IMR-90 (cell line): ENCODE measurements at regions not wholly inside any gene's neighbourhood (a gene's known extent, or its start where the extent isn't known, plus 50 kb on each side); places are given as distances from the start of the nearest gene placed in this dataset.

ENCODE experiments used
- ATAC-seq: fragments of 200-7000 bp; cut with Tn5 transposase; 2 replicates; pipeline ENCODE4 v1.9.1; 2020; ENCODE audit warnings: low read depth, mild to moderate bottlenecking, moderate library complexity
- BruUV-seq: library from RNA; stranded (reverse); fragments of 400-500 nt; replicated peaks from 2 replicates; lab custom pipeline; 2021; lab: Mats Ljungman, UMichigan
- CTCF ChIA-PET: fragments of 300-600 bp; formaldehyde crosslinking; extraction: SDS; loops from one replicate; lab custom pipeline; 2021; ENCODE audit warnings: antibody characterized with exemption; lab: Yijun Ruan, JAX
- POLR2A ChIA-PET: fragments of 300-600 bp; sonication (Branson Sonifier 250); formaldehyde crosslinking; loops from one replicate; lab custom pipeline; 2022; ENCODE audit warnings: antibody characterized with exemption; ENCODE audit not compliant: unreplicated experiment; lab: Charles Lee
- DNase-seq: peaks from one replicate; pipeline ENCODE4 v3.0.0; 2013
- H2AFZ ChIP-seq: replicated peaks from 2 replicates; pipeline ENCODE3; 2013; ENCODE audit warnings: low read length, mild to moderate bottlenecking; ENCODE audit not compliant: poor library complexity
- H2AK5ac ChIP-seq: 2 replicates; pipeline ENCODE4 v1.6.1; 2013; ENCODE audit warnings: low read depth, low read length, inconsistent platforms
- H2AK9ac ChIP-seq: replicated peaks from 2 replicates; pipeline ENCODE3; 2013; ENCODE audit warnings: mild to moderate bottlenecking, low read depth, low read length, moderate library complexity; ENCODE audit not compliant: poor library complexity
- H2BK120ac ChIP-seq: 2 replicates; pipeline ENCODE4 v1.6.1; 2013; ENCODE audit warnings: low read depth, low read length, inconsistent platforms
- H2BK15ac ChIP-seq: 3 replicates; pipeline ENCODE4 v1.6.1; 2013; ENCODE audit warnings: low read depth, low read length, inconsistent platforms
- H2BK20ac ChIP-seq: 2 replicates; pipeline ENCODE4 v1.6.1; 2013; ENCODE audit warnings: low read depth, mild to moderate bottlenecking, inconsistent platforms, low read length, moderate library complexity
- H2BK5ac ChIP-seq: 2 replicates; pipeline ENCODE4 v1.6.1; 2013; ENCODE audit warnings: mild to moderate bottlenecking, low read depth, low read length, inconsistent platforms; ENCODE audit not compliant: poor library complexity, severe bottlenecking
- H3K14ac ChIP-seq: replicated peaks from 2 replicates; pipeline ENCODE4 v1.6.1; 2013; ENCODE audit warnings: low read depth, low read length, inconsistent platforms
- H3K18ac ChIP-seq: 2 replicates; pipeline ENCODE4 v1.6.1; 2013; ENCODE audit warnings: low read depth, low read length, control low read depth
- H3K23ac ChIP-seq: 2 replicates; pipeline ENCODE4 v1.6.1; 2013; ENCODE audit warnings: low read depth, low read length, inconsistent platforms
- H3K27ac ChIP-seq: 2 replicates; pipeline ENCODE4 v1.5.1; 2013; ENCODE audit warnings: mild to moderate bottlenecking, control low read depth, low read length; ENCODE audit not compliant: insufficient read depth
- H3K27me3 ChIP-seq: 2 replicates; pipeline ENCODE4 v1.6.1; 2013; ENCODE audit warnings: low read length; ENCODE audit not compliant: control insufficient read depth, insufficient read depth
- H3K36me3 ChIP-seq: 2 replicates; pipeline ENCODE4 v1.6.1; 2013; ENCODE audit warnings: low read length, mixed read lengths; ENCODE audit not compliant: control insufficient read depth, insufficient read depth
- H3K4ac ChIP-seq: 2 replicates; pipeline ENCODE4 v1.6.1; 2013; ENCODE audit warnings: low read depth, low read length, inconsistent platforms
- H3K4me1 ChIP-seq: 2 replicates; pipeline ENCODE4 v1.6.1; 2013; ENCODE audit warnings: low read length, mixed read lengths; ENCODE audit not compliant: control insufficient read depth, insufficient read depth
- H3K4me2 ChIP-seq: 2 replicates; pipeline ENCODE4 v1.6.1; 2013; ENCODE audit warnings: low read depth, mild to moderate bottlenecking, control low read depth, low read length, moderate library complexity
- H3K4me3 ChIP-seq: 2 replicates; pipeline ENCODE4 v1.5.1; 2013; ENCODE audit warnings: low read depth, mild to moderate bottlenecking, control low read depth, low read length, moderate library complexity; ENCODE audit not compliant: insufficient read depth
- H3K56ac ChIP-seq: 2 replicates; pipeline ENCODE4 v1.6.1; 2013; ENCODE audit warnings: low read length, inconsistent platforms; ENCODE audit not compliant: insufficient read depth; ENCODE audit errors: extremely low read depth
- H3K79me1 ChIP-seq, 2 experiments: 2 replicates each; pipeline ENCODE4 v1.6.1; 2013; ENCODE audit warnings: low read length in 2 of 2, inconsistent platforms in 1 of 2, low read depth in 1 of 2
- H3K9ac ChIP-seq: 2 replicates; pipeline ENCODE4 v1.6.1; 2013; ENCODE audit warnings: low read depth, low read length, control low read depth
- H3K9me1 ChIP-seq: 2 replicates; pipeline ENCODE4 v1.6.1; 2013; ENCODE audit warnings: low read length, inconsistent platforms; ENCODE audit not compliant: insufficient read depth
- H3K9me3 ChIP-seq: 2 replicates; pipeline ENCODE4 v1.6.1; 2013; ENCODE audit warnings: low read length; ENCODE audit not compliant: control insufficient read depth, insufficient read depth
- H4K20me1 ChIP-seq: 2 replicates; pipeline ENCODE4 v1.6.1; 2013; ENCODE audit warnings: low read length, inconsistent platforms; ENCODE audit not compliant: insufficient read depth
- H4K5ac ChIP-seq: 2 replicates; pipeline ENCODE4 v1.6.1; 2013; ENCODE audit warnings: mild to moderate bottlenecking, low read depth, low read length, control low read depth
- H4K8ac ChIP-seq, 2 experiments: 2 replicates each; pipeline ENCODE4 v1.6.1; 2013; ENCODE audit warnings: low read depth in 2 of 2, low read length in 2 of 2, control low read depth in 1 of 2, inconsistent platforms in 1 of 2
- H4K91ac ChIP-seq: 2 replicates; pipeline ENCODE4 v1.6.1; 2013; ENCODE audit warnings: low read depth, low read length, inconsistent platforms; ENCODE audit not compliant: insufficient read depth
- MAFK ChIP-seq: IDR thresholded peaks from 2 replicates; pipeline ENCODE4 v1.6.1; 2012; ENCODE audit warnings: low read depth, low read length, improper control_type of control experiment
- MAZ ChIP-seq: IDR thresholded peaks from 2 replicates; pipeline ENCODE4 v1.6.1; 2012; ENCODE audit warnings: low read depth, mild to moderate bottlenecking, low read length, improper control_type of control experiment, moderate library complexity, borderline replicate concordance
- POLR2A ChIP-seq: IDR thresholded peaks from 2 replicates; pipeline ENCODE4 v1.6.1; 2012; ENCODE audit warnings: mild to moderate bottlenecking, low read depth, low read length
- RCOR1 ChIP-seq: IDR thresholded peaks from 2 replicates; pipeline ENCODE4 v1.6.1; 2012; ENCODE audit warnings: mild to moderate bottlenecking, low read length, improper control_type of control experiment; ENCODE audit not compliant: insufficient replicate concordance
- WGBS, 2 experiments: methylation state at CpG; one replicate each; pipeline versions ENCODE4 v1.1.5 to v1.1.7; 2013; ENCODE audit warnings: missing lambda C conversion rate in 2 of 2; ENCODE audit not compliant: insufficient read length in 1 of 2; ENCODE audit errors: extremely low coverage in 2 of 2; 5-methylcytosine and 5-hydroxymethylcytosine counted together
- dilution Hi-C: fragments of 300-500 bp; cut with HindIII; formaldehyde crosslinking; loops from one replicate; pipeline ENCODE4 v1.14.3; 2018; ENCODE audit warnings: low sequenced_read_pairs; ENCODE audit not compliant: unreplicated experiment
- in situ Hi-C: fragments of 300-500 bp; cut with MboI; formaldehyde crosslinking; loops from 3 replicates; pipeline ENCODE4 v1.14.3; 2019; ENCODE audit warnings: low sequenced_read_pairs, inconsistent platforms, mixed read lengths
- intact Hi-C: fragments of 100-400 bp; cut with micrococcal nuclease; formaldehyde crosslinking; loops from 2 replicates; pipeline ENCODE4 v1.10.0; 2022
- TF ChIP-seq, protein P1 (sequence below): conservative IDR thresholded peaks from 2 replicates; pipeline ENCODE4 v1.5.1; 2012; ENCODE audit warnings: mild to moderate bottlenecking, low read depth, low read length, improper control_type of control experiment

GRCh38 chr17:12489325-12489724, 176.4 kb upstream of the MYOCD start:
- no peak overlapping the region for H2AFZ ChIP-seq
- H4K5ac ChIP-seq: no peak overlapping the region
- TF ChIP-seq MAFK: no peak
- TF ChIP-seq POLR2A: no peak
- TF ChIP-seq, protein P1, sequence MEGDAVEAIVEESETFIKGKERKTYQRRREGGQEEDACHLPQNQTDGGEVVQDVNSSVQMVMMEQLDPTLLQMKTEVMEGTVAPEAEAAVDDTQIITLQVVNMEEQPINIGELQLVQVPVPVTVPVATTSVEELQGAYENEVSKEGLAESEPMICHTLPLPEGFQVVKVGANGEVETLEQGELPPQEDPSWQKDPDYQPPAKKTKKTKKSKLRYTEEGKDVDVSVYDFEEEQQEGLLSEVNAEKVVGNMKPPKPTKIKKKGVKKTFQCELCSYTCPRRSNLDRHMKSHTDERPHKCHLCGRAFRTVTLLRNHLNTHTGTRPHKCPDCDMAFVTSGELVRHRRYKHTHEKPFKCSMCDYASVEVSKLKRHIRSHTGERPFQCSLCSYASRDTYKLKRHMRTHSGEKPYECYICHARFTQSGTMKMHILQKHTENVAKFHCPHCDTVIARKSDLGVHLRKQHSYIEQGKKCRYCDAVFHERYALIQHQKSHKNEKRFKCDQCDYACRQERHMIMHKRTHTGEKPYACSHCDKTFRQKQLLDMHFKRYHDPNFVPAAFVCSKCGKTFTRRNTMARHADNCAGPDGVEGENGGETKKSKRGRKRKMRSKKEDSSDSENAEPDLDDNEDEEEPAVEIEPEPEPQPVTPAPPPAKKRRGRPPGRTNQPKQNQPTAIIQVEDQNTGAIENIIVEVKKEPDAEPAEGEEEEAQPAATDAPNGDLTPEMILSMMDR: no peak
- no peak for TF ChIP-seq MAZ
- no peak for TF ChIP-seq RCOR1
- no peak overlapping the region for H3K27ac ChIP-seq
- no peak overlapping the region for H2AK5ac ChIP-seq
- peaks cover 9% of the 10 kb centered on the region for H3K4me1 ChIP-seq
- dilution Hi-C loops (no loop called here), in situ Hi-C loops (no loop called here), intact Hi-C loops (no loop called here)
- H4K8ac ChIP-seq: no peak overlapping the region
- no peak overlapping the region for H2BK20ac ChIP-seq
- no peak overlapping the region for H3K14ac ChIP-seq
- POLR2A ChIA-PET: no interaction called here
- no peak overlapping the region for H2BK15ac ChIP-seq
- no peaks in the 10 kb centered on the region for H3K79me1 ChIP-seq
- H2BK5ac ChIP-seq: no peak overlapping the region
- H3K56ac ChIP-seq: no peak overlapping the region
- no peaks in the 10 kb centered on the region for H3K27me3 ChIP-seq
- no peak overlapping the region for H3K4ac ChIP-seq
- no peaks in the 10 kb centered on the region for H3K9me1 ChIP-seq
- CTCF ChIA-PET: no interaction called here
- WGBS, 2 experiments: no CpG with 5 or more reads among the region's 3 CpGs
- no peak overlapping the region for H3K4me2 ChIP-seq
- H3K36me3 ChIP-seq: no peaks in the 10 kb centered on the region
- H2AK9ac ChIP-seq: no peak overlapping the region
- no peak overlapping the region for H2BK120ac ChIP-seq
- no peak for ATAC-seq
- H3K9ac ChIP-seq: no peak overlapping the region
- H4K20me1 ChIP-seq: no peaks in the 10 kb centered on the region
- BruUV-seq: no TSS peak
- H4K91ac ChIP-seq: no peak overlapping the region
- no peak overlapping the region for H3K23ac ChIP-seq
- no peak overlapping the region for H3K18ac ChIP-seq
- no peak for DNase-seq
- no peaks in the 10 kb centered on the region for H3K9me3 ChIP-seq
- no peak overlapping the region for H3K4me3 ChIP-seq
